GM18858 (cell line): ENCODE measurements at regions not wholly inside any gene's neighbourhood (a gene's known extent, or its start where the extent isn't known, plus 50 kb on each side); places are given as distances from the start of the nearest gene placed in this dataset.

Experiments
- ATAC-seq: cut with Tn5 transposase; IDR thresholded peaks from one replicate; pipeline ENCODE4 v1.9.1; 2021; ENCODE audit not compliant: unreplicated experiment

DNA sequence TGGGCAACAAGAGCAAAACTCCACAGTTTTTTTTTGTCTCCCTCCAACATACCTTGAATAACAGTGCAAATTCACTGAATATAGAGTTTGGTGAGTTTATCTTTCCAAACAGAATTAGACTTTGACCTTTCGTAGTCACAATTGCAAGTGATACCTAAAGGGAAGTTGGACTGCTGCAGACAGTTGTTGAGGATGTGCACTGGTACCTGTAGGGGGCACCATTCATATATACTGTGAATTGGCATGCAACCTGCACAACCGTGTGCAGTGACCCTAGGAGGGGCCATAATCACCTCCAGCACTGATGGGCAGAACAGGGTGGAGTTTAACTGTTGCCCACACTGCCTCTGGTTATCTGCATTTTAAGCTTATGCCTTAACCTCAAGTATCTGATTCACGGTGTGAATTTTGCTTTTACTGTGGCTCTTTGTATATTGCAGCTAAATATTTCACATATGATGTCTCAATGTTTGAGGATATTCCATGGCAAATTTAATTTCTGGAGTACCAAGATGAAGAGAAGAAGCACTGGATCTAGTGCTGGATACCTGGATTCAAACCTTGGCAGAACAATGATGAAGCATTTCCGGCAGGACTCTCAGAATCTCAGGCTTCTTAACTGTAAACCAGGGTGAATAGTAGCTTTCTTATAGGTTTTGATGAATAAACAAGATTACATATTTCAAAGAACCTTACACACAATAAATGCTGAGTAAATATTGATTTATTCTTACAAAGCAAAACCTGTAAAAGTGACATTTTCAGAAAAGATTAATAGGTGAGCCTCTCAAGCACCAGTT lies 144.3 kb downstream of the ACTBL2 start:
- ATAC-seq, result peak; percentile 69

DNA sequence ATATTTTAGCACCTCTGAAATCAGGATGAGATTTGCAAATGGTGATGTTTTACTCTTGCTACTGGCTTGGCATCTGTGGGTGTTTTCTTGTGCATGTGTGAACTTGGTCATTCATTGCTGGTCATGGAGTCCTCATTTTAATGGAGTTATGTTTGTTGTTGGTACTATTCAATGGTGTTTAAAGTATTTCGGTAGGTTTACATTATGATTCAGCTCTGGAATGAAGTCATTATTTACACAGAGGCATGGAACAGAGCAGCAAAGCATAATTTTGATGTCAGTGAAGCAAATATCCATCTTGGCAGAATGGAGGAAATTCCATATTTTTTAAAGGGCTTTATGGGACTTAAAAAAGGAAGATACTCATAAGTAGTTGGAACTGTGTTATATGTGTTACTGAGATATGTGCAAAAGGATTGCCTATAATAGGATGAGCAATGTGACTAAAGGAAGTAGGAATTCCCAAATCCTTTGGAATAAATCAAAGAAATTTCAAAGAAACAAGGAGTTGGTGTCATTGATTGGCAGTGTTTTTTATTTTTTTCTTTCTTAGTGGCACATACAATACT lies 147.4 kb downstream of the ACTBL2 start:
- no peak for ATAC-seq

DNA sequence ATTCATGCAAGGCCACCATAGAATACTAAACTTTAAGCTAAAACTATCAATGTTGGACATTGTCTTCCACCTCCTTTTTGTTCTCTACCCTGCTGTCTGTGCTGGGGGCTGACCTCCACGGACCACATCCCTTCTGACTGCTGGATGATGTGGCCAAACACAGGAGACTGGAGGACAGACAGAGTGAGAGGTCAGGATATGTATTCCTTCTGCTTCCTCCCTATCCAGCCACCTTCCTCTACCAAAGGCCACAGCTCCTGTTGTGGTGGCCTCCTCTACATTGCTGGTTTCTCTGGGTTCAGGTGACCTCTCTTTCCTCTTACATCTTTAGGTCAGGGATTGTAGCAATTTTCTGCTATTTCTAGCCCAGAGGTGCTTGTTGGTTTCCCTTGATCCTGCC lies 148.1 kb downstream of the ACTBL2 start:
- ATAC-seq, result no peak

DNA sequence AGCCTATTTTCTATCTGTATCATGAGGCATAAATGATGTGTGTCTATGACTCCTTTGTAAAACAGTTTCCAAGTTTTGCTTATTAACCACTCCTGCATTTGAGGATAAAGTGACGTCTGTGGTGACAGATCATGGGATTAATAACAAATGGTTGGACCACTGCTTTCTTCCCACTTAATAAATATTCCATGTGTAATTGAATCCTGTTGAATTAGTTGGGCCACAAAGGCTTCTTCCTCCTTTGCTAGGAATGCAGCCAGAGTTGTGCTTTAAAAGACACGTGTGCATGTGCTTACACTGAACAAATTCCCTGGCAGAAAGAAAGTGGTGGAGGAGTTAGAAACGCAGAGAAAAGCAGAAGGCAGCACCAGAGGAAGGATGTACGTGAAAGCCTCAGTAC lies 150.2 kb downstream of the ACTBL2 start:
- ATAC-seq, result no peak

DNA sequence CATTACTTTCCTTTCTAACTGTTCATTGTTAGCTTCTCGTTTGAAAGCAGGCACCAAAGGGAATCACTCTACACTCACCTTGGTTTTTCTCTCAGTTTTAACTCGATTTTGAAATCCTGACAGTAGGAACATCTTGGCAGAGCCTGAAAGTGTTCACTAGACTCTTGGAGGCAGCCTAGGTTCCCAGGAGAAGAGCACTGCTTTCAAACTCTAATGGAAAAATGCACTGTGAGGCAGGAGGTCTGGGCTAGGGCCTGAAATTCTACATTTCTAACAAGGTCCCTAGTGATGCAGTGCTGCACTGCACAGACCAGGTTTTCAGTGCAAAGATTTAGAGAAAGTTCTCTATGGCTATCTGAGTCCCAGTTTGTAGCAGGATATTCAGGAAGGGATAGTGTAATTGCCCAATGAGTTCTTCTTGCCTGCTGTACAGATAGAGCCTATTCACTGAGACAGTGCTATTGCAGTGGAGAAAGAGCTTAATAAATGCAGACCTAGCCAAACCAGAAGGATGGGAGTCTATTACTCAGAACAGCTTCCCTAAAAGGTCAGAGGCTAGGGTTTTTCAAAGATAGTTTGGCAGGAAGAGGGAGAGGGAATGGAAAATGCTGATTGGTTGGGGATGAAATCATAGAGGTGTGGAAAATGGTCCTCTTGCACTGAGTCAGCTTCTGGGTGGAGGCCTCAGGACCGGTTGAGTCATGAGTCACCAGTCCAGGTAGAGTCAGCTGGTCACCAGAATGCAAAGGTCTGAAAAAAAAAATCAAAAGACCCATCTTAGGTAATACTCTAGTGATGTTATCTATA lies 153.9 kb downstream of the GPBP1 start:
- ATAC-seq, result no peak

DNA sequence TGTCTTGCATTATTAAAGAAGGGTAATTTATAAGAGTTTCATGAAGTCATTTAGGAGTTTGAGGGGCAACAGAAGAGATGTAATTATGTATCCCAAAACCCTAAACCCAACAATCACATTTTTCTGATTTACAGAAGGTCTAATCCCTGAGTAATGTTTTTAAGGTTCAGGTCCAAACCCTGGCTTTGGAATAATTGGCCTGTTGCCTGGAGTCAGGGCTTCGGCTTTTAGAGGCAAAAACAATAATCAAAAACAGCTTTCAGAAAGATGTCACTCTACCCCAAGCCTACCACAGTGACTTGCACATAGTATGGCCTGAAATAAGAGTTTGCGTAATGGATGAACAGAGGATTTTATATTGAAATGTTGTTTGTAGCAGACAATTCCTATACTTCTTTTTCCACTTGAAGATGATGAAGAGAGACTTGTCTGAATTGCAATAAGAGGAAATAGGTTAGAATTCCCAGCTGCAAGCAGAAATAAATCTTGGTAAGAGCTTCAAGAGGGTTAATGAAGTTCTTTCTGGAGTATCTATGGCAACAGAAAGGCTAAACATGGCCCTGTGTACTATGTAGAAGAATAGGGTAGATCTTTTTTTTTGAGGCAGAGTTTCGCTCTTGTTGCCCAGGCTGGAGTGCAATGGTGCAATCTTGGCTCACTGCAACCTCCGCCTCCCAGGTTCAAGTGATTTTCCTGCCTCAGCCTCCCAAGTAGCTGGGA lies 152.0 kb downstream of the GPBP1 start:
- no peak for ATAC-seq

DNA sequence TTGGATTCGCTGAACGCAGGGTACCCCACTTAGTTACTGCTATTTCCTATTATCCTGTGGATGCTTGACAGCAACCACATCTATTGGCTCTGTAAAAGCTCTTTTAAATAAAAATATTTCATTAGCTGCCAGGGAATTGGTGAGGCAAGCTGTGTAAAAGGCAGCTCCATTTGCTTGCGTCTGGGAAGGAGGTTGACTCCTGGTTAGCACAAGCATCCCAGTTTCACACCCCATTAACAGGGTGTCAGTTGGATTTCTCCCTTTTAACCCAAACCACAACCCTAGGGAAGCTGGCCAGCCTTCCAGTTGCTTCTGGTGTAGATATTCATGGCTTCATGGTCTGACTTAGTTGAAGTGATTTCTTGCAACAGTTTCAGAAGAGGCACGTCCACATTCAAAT lies 151.0 kb downstream of the GPBP1 start:
- ATAC-seq, result no peak

DNA sequence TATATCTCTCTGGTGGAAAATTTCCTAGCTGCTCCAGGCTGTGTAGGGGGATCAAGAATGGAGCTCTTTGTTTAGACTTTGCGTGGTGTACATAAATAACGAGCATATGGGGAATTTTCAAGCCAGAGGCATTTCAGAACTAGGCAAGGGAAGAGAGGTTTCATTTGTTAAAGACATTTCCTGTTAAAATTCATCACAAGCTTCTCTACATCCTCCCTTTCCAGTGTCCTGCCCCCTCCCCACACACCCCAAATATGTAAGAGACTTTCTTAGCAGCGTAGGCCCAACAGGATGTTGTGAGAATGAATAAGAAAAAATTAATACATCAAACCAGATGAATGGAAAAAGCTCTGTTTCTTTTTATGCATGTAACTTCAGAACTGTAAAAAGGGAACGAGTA lies 150.3 kb downstream of the GPBP1 start:
- ATAC-seq, result no peak

DNA sequence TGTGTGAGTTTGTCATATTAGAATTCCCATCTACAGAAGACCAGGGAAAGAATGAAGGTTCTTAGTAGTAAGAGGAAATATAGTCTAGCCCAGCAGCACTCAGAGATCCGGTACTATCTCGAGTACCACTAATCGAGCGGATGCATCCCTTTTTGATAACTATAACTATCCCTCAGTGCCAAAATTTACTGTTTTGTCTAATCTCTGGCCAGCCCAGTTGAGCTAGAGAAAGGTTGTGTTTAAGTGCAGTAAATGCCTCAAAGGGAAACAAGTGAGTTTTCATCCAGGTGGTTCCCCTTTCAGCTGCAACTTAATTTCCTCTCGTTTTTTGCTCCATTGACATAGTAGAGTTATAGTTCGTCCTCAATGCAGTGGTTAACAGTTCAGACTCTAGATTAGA lies 146.7 kb downstream of the GPBP1 start:
- no peak for ATAC-seq

DNA sequence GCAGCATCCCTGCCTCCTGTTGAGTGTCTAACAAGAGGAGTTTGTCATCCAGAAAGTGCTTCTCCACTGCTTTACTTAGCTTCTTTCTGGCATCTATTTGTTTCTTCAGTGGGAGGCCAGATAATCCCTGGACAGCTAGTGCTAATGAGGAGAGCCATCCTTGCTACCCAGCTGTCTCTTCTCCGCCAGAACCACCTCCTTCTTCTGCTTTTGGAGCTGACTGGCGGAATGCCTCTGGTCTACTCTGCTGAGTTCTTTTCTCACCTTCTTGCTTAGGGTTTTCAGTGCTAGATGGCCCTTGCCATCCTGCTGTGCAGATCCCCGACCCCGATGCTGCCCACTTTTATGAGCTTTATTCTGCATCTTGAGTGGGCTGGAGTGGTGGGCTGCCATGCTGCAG lies 145.8 kb downstream of the GPBP1 start:
- ATAC-seq, result no peak

DNA sequence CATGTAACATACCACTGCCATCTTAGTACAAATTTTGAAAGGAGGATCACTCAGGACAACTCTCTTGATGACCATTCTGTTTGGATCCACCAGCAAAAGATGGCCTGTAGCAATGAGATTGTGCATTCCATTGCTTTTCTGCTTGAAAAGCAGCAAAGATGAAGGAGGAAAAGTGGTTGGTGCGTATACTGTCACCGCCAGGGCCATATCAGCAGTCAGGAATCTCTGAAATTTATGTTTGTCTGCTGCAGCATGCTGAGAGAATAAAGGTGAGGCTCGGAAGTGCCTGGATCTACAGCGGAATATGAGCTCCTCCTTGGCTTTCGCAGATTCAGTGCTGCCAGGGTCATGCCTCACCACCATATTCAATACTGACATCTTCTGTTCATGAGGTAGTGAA lies 144.4 kb downstream of the GPBP1 start:
- ATAC-seq, result no peak

DNA sequence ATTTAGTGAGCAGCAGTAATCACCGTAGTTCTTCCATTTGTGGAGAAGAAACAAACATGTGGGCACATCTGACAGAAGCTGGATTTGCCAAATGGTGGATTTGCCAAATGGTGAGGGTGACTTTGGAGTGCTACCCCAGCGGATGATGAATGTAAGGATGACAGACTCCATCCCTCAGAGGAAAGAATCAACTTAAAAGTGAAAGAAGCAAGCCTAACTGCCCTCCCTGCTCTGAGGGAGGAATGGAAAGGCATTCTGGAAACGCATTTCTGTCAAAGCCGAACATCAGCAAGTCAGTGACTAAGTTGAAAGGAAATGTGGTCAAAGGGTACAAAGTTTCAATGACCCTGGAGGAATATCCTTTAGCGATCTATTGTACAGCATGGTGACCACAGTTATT lies 143.5 kb downstream of the GPBP1 start:
- ATAC-seq, result no peak

DNA sequence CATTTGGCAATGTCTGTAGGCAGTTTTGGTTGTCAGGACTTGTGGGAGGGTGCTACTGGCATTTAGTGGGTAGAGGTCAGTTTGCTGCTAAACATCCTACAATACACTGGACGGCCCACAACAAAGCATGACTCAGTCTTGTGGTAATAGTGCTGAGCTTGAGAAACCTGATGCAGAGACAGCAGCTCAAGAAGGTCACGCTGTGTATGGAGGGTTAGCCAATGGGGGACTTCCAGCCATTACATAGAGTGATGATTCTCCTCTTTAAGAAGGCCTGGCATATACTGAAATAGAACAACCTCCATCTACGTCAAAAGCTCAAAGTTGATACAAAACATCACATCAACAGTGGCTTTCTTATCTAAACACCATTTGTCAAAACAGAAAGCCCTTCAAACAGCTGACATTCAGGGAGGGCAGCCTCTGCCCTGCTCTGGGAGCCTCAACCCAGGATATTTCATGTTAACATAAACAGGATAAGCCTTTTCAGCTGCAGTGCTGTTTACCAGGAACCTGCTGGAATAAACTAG lies 143.0 kb downstream of the GPBP1 start:
- no peak for ATAC-seq

DNA sequence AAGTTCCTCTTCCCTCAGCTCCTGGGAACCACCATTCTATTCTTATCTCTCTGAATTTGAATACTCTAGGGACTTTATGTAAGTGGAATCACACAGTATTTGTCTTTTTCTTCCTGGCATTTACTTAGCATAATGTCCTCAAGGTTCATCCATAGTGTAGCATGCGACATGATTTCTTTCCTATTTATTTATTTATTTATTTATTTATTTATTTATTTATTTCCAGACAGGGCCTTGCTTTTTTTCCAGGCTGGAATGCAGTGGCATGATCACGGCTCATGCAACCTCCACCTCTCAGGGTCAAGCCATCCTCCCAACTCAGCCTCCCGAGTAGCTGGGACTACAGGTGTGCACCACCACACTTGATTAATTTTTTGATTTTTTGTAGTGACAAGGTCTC lies 142.1 kb downstream of the GPBP1 start:
- ATAC-seq, result no peak
